Stomach (tissue), 8 donors: ENCODE measurements at regions not wholly inside any gene's neighbourhood (a gene's known extent, or its start where the extent isn't known, plus 50 kb on each side); places are given as distances from the start of the nearest gene placed in this dataset.
"Not testable (repeated sequence)": the region's sequence is repeated elsewhere in the genome, so short reads cannot be mapped to it uniquely, and the experiment has no call there.

Source experiments
- DNase-seq, 2 donors: peaks; one replicate each; pipeline versions ENCODE4 v3.0.0 to v3.0.0-alpha.2; 2013 to 2019
- H3K27ac ChIP-seq, 5 donors: fragments of 200-600 bp in 4 of 5; sonication (generic) in 4 of 5; one replicate each; pipeline ENCODE4 v1.5.1; 2013 to 2019; ENCODE audit warnings: mild to moderate bottlenecking in 1 of 5, moderate library complexity in 1 of 5
- H3K27me3 ChIP-seq, 3 donors: fragments of 200-600 bp; sonication (generic); one replicate each; pipeline ENCODE4 v1.5.1; 2017 to 2019; ENCODE audit warnings: mixed run types in 1 of 3
- H3K36me3 ChIP-seq, 4 donors: fragments of 200-600 bp; sonication (generic); 1 replicate in 3 of 4; 2 replicates in 1 of 4; pipeline ENCODE4 v1.5.1; 2016 to 2019
- H3K4me1 ChIP-seq, 4 donors: fragments of 200-600 bp; sonication (generic); one replicate each; pipeline ENCODE4 v1.5.1; 2016 to 2019
- H3K4me3 ChIP-seq, 4 donors: fragments of 200-600 bp; sonication (generic) in 3 of 4; one replicate each; pipeline ENCODE4 v1.5.1; 2016 to 2019; ENCODE audit warnings: mild to moderate bottlenecking in 1 of 4
- H3K9me3 ChIP-seq, 4 donors: fragments of 200-600 bp; sonication (generic); one replicate each; pipeline ENCODE4 v1.5.1; 2016 to 2019
- CTCF ChIP-seq, 7 experiments: fragments of 450-650 bp in 4 of 7; fragments of 200-600 bp in 3 of 7; sonication (generic) in 3 of 7; IDR thresholded peaks; one replicate each; pipeline ENCODE4 v1.5.1; 2016 to 2019; ENCODE audit warnings: antibody characterized with exemption in 7 of 7, control low read depth in 2 of 7, mild to moderate bottlenecking in 1 of 7
- EP300 ChIP-seq: sonication (generic); formaldehyde crosslinking; IDR thresholded peaks from one replicate; pipeline ENCODE4 v1.6.1; 2017; ENCODE audit warnings: antibody characterized with exemption
- POLR2A ChIP-seq, 4 donors: fragments of 450-650 bp; IDR thresholded peaks; one replicate each; pipeline ENCODE4 v1.6.1; 2016; ENCODE audit warnings: antibody characterized with exemption in 4 of 4, control low read depth in 2 of 4, mild to moderate bottlenecking in 1 of 4, moderate library complexity in 1 of 4
- POLR2AphosphoS5 ChIP-seq, 3 donors: sonication (generic); formaldehyde crosslinking; IDR thresholded peaks; one replicate each; pipeline ENCODE4 v1.6.1; 2016; ENCODE audit warnings: antibody characterized with exemption in 3 of 3
- WGBS, 5 donors: extraction: QIAGEN DNeasy Blood & Tissue Kit in 3 of 5; methylation state at CpG; one replicate each; pipeline versions ENCODE4 v1.1.5 to v1.1.7; 2013 to 2018; 5-methylcytosine and 5-hydroxymethylcytosine counted together
- intact Hi-C: fragments of 100-400 bp; cut with DNase I; formaldehyde crosslinking; loops from one replicate; pipeline ENCODE4 v1.15.1; 2023; ENCODE audit warnings: low total_unique reads
- donor health status: healthy with polysubstance abuse.
- donor health status: Bipolar disorder and iron deficiency.
- donor health status: healthy.

GRCh38 chr12:113702276-113702675, 230.6 kb upstream of the LHX5 start:
- H3K4me3 ChIP-seq: no peak overlapping the region
- intact Hi-C loops: no loop called here
- DNase-seq: no peak
- no peaks in the 10 kb centered on the region for H3K36me3 ChIP-seq
- TF ChIP-seq POLR2A (IDR thresholded peaks at IDR 0.05) (no peak), EP300 (no peak), CTCF (IDR thresholded peaks at IDR 0.05) (no peak), POLR2AphosphoS5 (IDR thresholded peaks at IDR 0.05) (no peak)
- H3K4me1 ChIP-seq: peaks cover 0 to 11% (median 0%) of the 10 kb centered on the region in 4 donors
- H3K27me3 ChIP-seq: peaks cover 0 to 70% (median 4%) of the 10 kb centered on the region in 3 donors
- 46 to 62% (median 57%) methylated on average over 4 of the region's 4 CpGs for WGBS, 5 donors
- no peak overlapping the region for H3K27ac ChIP-seq
- H3K9me3 ChIP-seq: peaks cover 0 to 8% (median 0%) of the 10 kb centered on the region in 4 donors

- H3K9me3 ChIP-seq: peaks cover 0 to 8% (median 0%) of the 10 kb centered on the region in 4 donors
- H3K36me3 ChIP-seq: no peaks in the 10 kb centered on the region
- peaks cover 0 to 79% (median 4%) of the 10 kb centered on the region in 3 donors for H3K27me3 ChIP-seq
- no peak for TF ChIP-seq POLR2A (IDR thresholded peaks at IDR 0.05)
- TF ChIP-seq POLR2AphosphoS5 (IDR thresholded peaks at IDR 0.05): no peak
- H3K27ac ChIP-seq: no peak overlapping the region
- peaks cover 0 to 12% (median 0%) of the 10 kb centered on the region in 4 donors for H3K4me1 ChIP-seq
- no peak overlapping the region for H3K4me3 ChIP-seq
- WGBS, 5 donors: 9 to 16% (median 15%) methylated on average over 3 to 5 of the region's 5 CpGs
- DNase-seq: no peak
- intact Hi-C loops: no loop called here
Measured at GRCh38 chr12:113700943-113701342, 229.3 kb upstream of the LHX5 start.

GRCh38 chr12:113699984-113700383, 228.3 kb upstream of the LHX5 start:
- H3K36me3 ChIP-seq, H3K9me3 ChIP-seq, H3K27ac ChIP-seq, intact Hi-C loops, DNase-seq, H3K4me3 ChIP-seq: not testable (repeated sequence)
- WGBS, 5 donors: 46 to 82% (median 62%) methylated on average over 3 of the region's 3 CpGs
- H3K4me1 ChIP-seq: peaks cover 0 to 12% (median 0%) of the 10 kb centered on the region in 4 donors
- peaks cover 0 to 79% (median 4%) of the 10 kb centered on the region in 3 donors for H3K27me3 ChIP-seq

GRCh38 chr12:113698510-113698858, 226.8 kb upstream of the LHX5 start:
- DNase-seq: no peak
- peaks cover 0 to 80% (median 4%) of the 10 kb centered on the region in 3 donors for H3K27me3 ChIP-seq
- no peak for TF ChIP-seq POLR2AphosphoS5 (IDR thresholded peaks at IDR 0.05)
- no peak for TF ChIP-seq POLR2A (IDR thresholded peaks at IDR 0.05)
- TF ChIP-seq EP300: no peak
- no peak for TF ChIP-seq CTCF (IDR thresholded peaks at IDR 0.05)
- H3K36me3 ChIP-seq: no peaks in the 10 kb centered on the region
- H3K9me3 ChIP-seq: peaks cover 0 to 8% (median 0%) of the 10 kb centered on the region in 4 donors
- WGBS, 5 donors: 51 to 68% (median 58%) methylated on average over 5 of the region's 5 CpGs
- H3K27ac ChIP-seq: no peak overlapping the region
- intact Hi-C loops: no loop called here
- peaks cover 0 to 12% (median 0%) of the 10 kb centered on the region in 4 donors for H3K4me1 ChIP-seq
- H3K4me3 ChIP-seq: no peak overlapping the region

GRCh38 chr12:113697651-113698509, 226.2 kb upstream of the LHX5 start:
- H3K4me3 ChIP-seq: no peak overlapping the region
- no peak overlapping the region for H3K27ac ChIP-seq
- peak in 1 of 2 donors; percentile 23 for DNase-seq
- TF ChIP-seq CTCF (IDR thresholded peaks at IDR 0.05) (no peak), POLR2AphosphoS5 (IDR thresholded peaks at IDR 0.05) (no peak)
- intact Hi-C loops: no loop called here
- H3K27me3 ChIP-seq: peaks cover 0 to 80% (median under 1%) of the 10 kb centered on the region in 3 donors
- WGBS, 5 donors: 11 to 18% (median 15%) methylated on average over 11 of the region's 11 CpGs
- H3K9me3 ChIP-seq: peaks cover 0 to 8% (median 0%) of the 10 kb centered on the region in 4 donors
- H3K36me3 ChIP-seq: no peaks in the 10 kb centered on the region
- H3K4me1 ChIP-seq: peaks cover 0 to 12% (median 0%) of the 10 kb centered on the region in 4 donors
